PC-9 (cell line): ENCODE measurements at regions not wholly inside any gene's neighbourhood (a gene's known extent, or its start where the extent isn't known, plus 50 kb on each side); places are given as distances from the start of the nearest gene placed in this dataset.

Source experiments
- BruUV-seq: library from RNA; stranded (reverse); fragments of 400-500 nt; replicated peaks from 2 replicates; lab custom pipeline; 2021; lab: Mats Ljungman, UMichigan
- CTCF ChIA-PET: fragments of 300-600 bp; sonication (Branson Sonifier 250); formaldehyde crosslinking; loops from one replicate; lab custom pipeline; 2022; ENCODE audit warnings: antibody characterized with exemption; lab: Charles Lee
- POLR2A ChIA-PET: fragments of 300-600 bp; sonication (Branson Sonifier 250); formaldehyde crosslinking; loops from one replicate; lab custom pipeline; 2022; ENCODE audit warnings: antibody characterized with exemption; ENCODE audit not compliant: unreplicated experiment; lab: Charles Lee
- DNase-seq, 2 experiments: peaks; one replicate each; pipeline versions ENCODE4 v3.0.0 to v3.0.0-alpha.2; 2015 to 2022; ENCODE audit warnings: mixed read lengths in 1 of 2
- H2AFZ ChIP-seq: fragments of 200-600 bp; sonication (generic); 2 replicates; pipeline ENCODE4 v1.8.1; 2017; ENCODE audit warnings: antibody characterized with exemption
- H3F3A ChIP-seq: fragments of 200-600 bp; sonication (generic); 2 replicates; pipeline ENCODE4 v1.8.1; 2017; ENCODE audit warnings: antibody characterized with exemption, mild to moderate bottlenecking, low read depth; ENCODE audit not compliant: insufficient read depth
- H3K27ac ChIP-seq: fragments of 200-600 bp; sonication (generic); 2 replicates; pipeline ENCODE4 v1.6.1; 2016; ENCODE audit warnings: mixed run types
- H3K27me3 ChIP-seq: fragments of 200-600 bp; sonication (generic); 2 replicates; pipeline ENCODE4 v1.6.1; 2016; ENCODE audit warnings: low read depth, mixed run types; ENCODE audit not compliant: insufficient read depth
- H3K36me3 ChIP-seq: fragments of 200-600 bp; sonication (generic); 2 replicates; pipeline ENCODE4 v1.6.1; 2016; ENCODE audit warnings: low read depth, mixed run types
- H3K4me1 ChIP-seq: fragments of 200-600 bp; sonication (generic); replicated peaks from 2 replicates; pipeline ENCODE4 v1.6.1; 2016; ENCODE audit warnings: mixed run types; ENCODE audit not compliant: insufficient read depth
- H3K4me2 ChIP-seq: fragments of 200-600 bp; sonication (generic); 2 replicates; pipeline ENCODE4 v1.6.1; 2017; ENCODE audit warnings: mixed run types
- H3K4me3 ChIP-seq: fragments of 200-600 bp; sonication (generic); 2 replicates; pipeline ENCODE4 v1.6.1; 2016; ENCODE audit warnings: mixed run types
- H3K79me2 ChIP-seq: fragments of 200-600 bp; sonication (generic); 2 replicates; pipeline ENCODE4 v1.6.1; 2017; ENCODE audit warnings: low read depth, mixed run types
- H3K9me2 ChIP-seq: fragments of 200-600 bp; sonication (generic); 2 replicates; pipeline ENCODE4 v1.8.1; 2017; ENCODE audit warnings: mild to moderate bottlenecking; ENCODE audit not compliant: insufficient read depth
- H3K9me3 ChIP-seq: fragments of 200-600 bp; sonication (generic); 2 replicates; pipeline ENCODE4 v1.8.1; 2016; ENCODE audit warnings: low read depth; ENCODE audit not compliant: insufficient read depth
- H4K20me1 ChIP-seq: fragments of 200-600 bp; sonication (generic); 2 replicates; pipeline ENCODE4 v1.8.1; 2017; ENCODE audit not compliant: insufficient read depth
- CTCF ChIP-seq: fragments of 200-600 bp; sonication (generic); conservative IDR thresholded peaks from 2 replicates; pipeline ENCODE4 v1.6.1; 2017; ENCODE audit warnings: mixed run types, antibody characterized with exemption, mild to moderate bottlenecking, moderate library complexity
- EZH2 ChIP-seq: fragments of 200-600 bp; sonication (generic); IDR thresholded peaks from 2 replicates; pipeline ENCODE4 v1.8.0; 2017; ENCODE audit warnings: antibody characterized with exemption, low read depth
- intact Hi-C: fragments of 100-400 bp; cut with micrococcal nuclease; formaldehyde crosslinking; loops from one replicate; pipeline ENCODE4 v1.10.0; 2022; ENCODE audit not compliant: unreplicated experiment

- intact Hi-C loops, result no loop called here
- H3K79me2 ChIP-seq, result no peaks in the 10 kb centered on the region
- CTCF ChIA-PET, result interaction anchor here (0.6 kb wide), 1 partner anchor 217 kb away, joined by 8 read pairs; no protein-coding TSS in a partner anchor
- DNase-seq, result peak in 1 of 2 experiments; percentile 10
- H3F3A ChIP-seq, result no peaks in the 10 kb centered on the region
- POLR2A ChIA-PET, result no interaction called here
- no peak overlapping the region for H3K4me3 ChIP-seq
- BruUV-seq, result no TSS peak
- TF ChIP-seq EZH2, result no peak
- TF ChIP-seq CTCF, result no peak
- no peaks in the 10 kb centered on the region for H3K4me1 ChIP-seq
- H3K9me2 ChIP-seq, result no peaks in the 10 kb centered on the region
- no peak overlapping the region for H2AFZ ChIP-seq
- no peaks in the 10 kb centered on the region for H3K9me3 ChIP-seq
- H3K36me3 ChIP-seq, result no peaks in the 10 kb centered on the region
- H4K20me1 ChIP-seq, result no peaks in the 10 kb centered on the region
- H3K4me2 ChIP-seq, result no peak overlapping the region
- no peak overlapping the region for H3K27ac ChIP-seq
- no peaks in the 10 kb centered on the region for H3K27me3 ChIP-seq
Measured at GRCh38 chr1:234713440-234713839, 103.5 kb upstream of the IRF2BP2 start.

- BruUV-seq, result no TSS peak
- intact Hi-C loops, result no loop called here
- ChIA-PET CTCF (no interaction called here), POLR2A (no interaction called here)
- H3K27ac ChIP-seq, result no peak overlapping the region
- TF ChIP-seq CTCF, result no peak
- no peaks in the 10 kb centered on the region for H4K20me1 ChIP-seq
- no peaks in the 10 kb centered on the region for H3K4me1 ChIP-seq
- H3K9me3 ChIP-seq, result no peaks in the 10 kb centered on the region
- H2AFZ ChIP-seq, result no peak overlapping the region
- no peak overlapping the region for H3K4me3 ChIP-seq
- H3K36me3 ChIP-seq, result no peaks in the 10 kb centered on the region
- no peaks in the 10 kb centered on the region for H3K9me2 ChIP-seq
- H3K79me2 ChIP-seq, result no peaks in the 10 kb centered on the region
- no peaks in the 10 kb centered on the region for H3F3A ChIP-seq
- peak in 1 of 2 experiments; percentile 8 for DNase-seq
- no peak overlapping the region for H3K4me2 ChIP-seq
- H3K27me3 ChIP-seq, result no peaks in the 10 kb centered on the region
Measured at GRCh38 chr1:234712891-234713305, 102.9 kb upstream of the IRF2BP2 start.

- Histone ChIP-seq H3K4me1 (no peaks in the 10 kb centered on the region), H2AFZ (no peak overlapping the region), H3K9me2 (no peaks in the 10 kb centered on the region), H3F3A (no peaks in the 10 kb centered on the region), H3K4me3 (no peak overlapping the region), H4K20me1 (no peaks in the 10 kb centered on the region), H3K9me3 (no peaks in the 10 kb centered on the region), H3K27ac (no peak overlapping the region), H3K4me2 (no peak overlapping the region), H3K36me3 (no peaks in the 10 kb centered on the region), H3K79me2 (no peaks in the 10 kb centered on the region), H3K27me3 (no peaks in the 10 kb centered on the region)
- POLR2A ChIA-PET, result no interaction called here
- BruUV-seq, result no TSS peak
- DNase-seq, result peak in 1 of 2 experiments; percentile 3
- CTCF ChIA-PET, result no interaction called here
- intact Hi-C loops, result no loop called here
- TF ChIP-seq CTCF (no peak), EZH2 (no peak)
Measured at GRCh38 chr1:234710936-234711724, 101.2 kb upstream of the IRF2BP2 start.
